PC-3 (cell line): ENCODE measurements at regions not wholly inside any gene's neighbourhood (a gene's known extent, or its start where the extent isn't known, plus 50 kb on each side); places are given as distances from the start of the nearest gene placed in this dataset.

Experiments used
- CTCF ChIP-seq: fragments of 300-600 bp; sonication (generic); conservative IDR thresholded peaks from 2 replicates; pipeline ENCODE4 v1.5.1; 2017; ENCODE audit warnings: antibody characterized with exemption, low read depth, mild to moderate bottlenecking, low read length
- EZH2phosphoT487 ChIP-seq: fragments of 300-600 bp; sonication (generic); IDR thresholded peaks from 2 replicates; pipeline ENCODE4 v1.6.1; 2018; ENCODE audit warnings: mild to moderate bottlenecking, antibody characterized with exemption, low read length, borderline replicate concordance

- TF ChIP-seq CTCF, result no peak
- no peak for TF ChIP-seq EZH2phosphoT487
These were observed 152.5 kb downstream of the EDEM1 start for GRCh38 chr3:5339967-5340535.
